SK-N-SH (cell line): ENCODE measurements at regions not wholly inside any gene's neighbourhood (a gene's known extent, or its start where the extent isn't known, plus 50 kb on each side); places are given as distances from the start of the nearest gene placed in this dataset.
A peak's percentile ranks its signal among the peaks of the same experiment; 100 is the strongest.

Source experiments
- CTCF ChIA-PET: fragments of 300-600, 350-600 bp; formaldehyde crosslinking; extraction: SDS; loops from one replicate; lab custom pipeline; 2021; lab: Yijun Ruan, JAX
- POLR2A ChIA-PET: fragments of 350-600 bp; sonication (Branson Sonifier 250); formaldehyde crosslinking; extraction: SDS; loops from one replicate; lab custom pipeline; 2020; ENCODE audit warnings: antibody characterized with exemption, inconsistent platforms; lab: Yijun Ruan, JAX
- DNase-seq: peaks from one replicate; pipeline ENCODE4 v3.0.0; 2012
- H2AFZ ChIP-seq: fragments of 200-600 bp; sonication (generic); 2 replicates; pipeline ENCODE4 v1.8.1; 2016; ENCODE audit warnings: antibody characterized with exemption, mild to moderate bottlenecking, low read depth
- H3F3A ChIP-seq: fragments of 200-600 bp; sonication (generic); replicated peaks from 2 replicates; pipeline ENCODE3; 2016; ENCODE audit warnings: antibody characterized with exemption, mild to moderate bottlenecking; ENCODE audit not compliant: insufficient read depth
- H3K27ac ChIP-seq, 2 experiments: fragments of 200-500 bp in 1 of 2; fragments of 200-600 bp in 1 of 2; sonication (Bioruptor generic) in 1 of 2; sonication (generic), shearing (Covaris generic) in 1 of 2; 2 replicates each; pipeline versions ENCODE4 v1.5.1 to v1.6.1; 2014 to 2016; ENCODE audit warnings: low read depth in 2 of 2, inconsistent platforms in 1 of 2, low read length in 1 of 2, mild to moderate bottlenecking in 1 of 2, mixed read lengths in 1 of 2
- H3K27me3 ChIP-seq: fragments of 200-600 bp; sonication (generic), shearing (Covaris generic); 2 replicates; pipeline ENCODE4 v1.6.1; 2016; ENCODE audit warnings: mixed run types; ENCODE audit not compliant: insufficient read depth
- H3K36me3 ChIP-seq, 2 experiments: fragments of 200-500 bp in 1 of 2; fragments of 200-600 bp in 1 of 2; sonication (Bioruptor generic) in 1 of 2; sonication (generic) in 1 of 2; replicated peaks in 1 of 2; 2 replicates each; pipeline versions ENCODE3 to v1.5.1; 2014 to 2016; ENCODE audit warnings: low read length in 1 of 2, mild to moderate bottlenecking in 1 of 2; ENCODE audit not compliant: insufficient read depth in 2 of 2, control insufficient read depth in 1 of 2
- H3K4me1 ChIP-seq, 2 experiments: fragments of 200-500 bp in 1 of 2; fragments of 200-600 bp in 1 of 2; sonication (Bioruptor generic) in 1 of 2; sonication (generic), shearing (Covaris generic) in 1 of 2; 2 replicates each; pipeline versions ENCODE4 v1.5.1 to v1.6.1; 2014 to 2016; ENCODE audit warnings: low read depth in 1 of 2, low read length in 1 of 2, mixed run types in 1 of 2; ENCODE audit not compliant: insufficient read depth in 2 of 2, control insufficient read depth in 1 of 2
- H3K4me2 ChIP-seq: fragments of 200-600 bp; sonication (generic), shearing (Covaris generic); 2 replicates; pipeline ENCODE4 v1.6.1; 2017; ENCODE audit warnings: mixed run types
- H3K4me3 ChIP-seq, 2 experiments: fragments of 200-500 bp in 1 of 2; fragments of 200-600 bp in 1 of 2; sonication (Bioruptor generic) in 1 of 2; sonication (generic), shearing (Covaris generic) in 1 of 2; 2 replicates each; pipeline versions ENCODE4 v1.5.1 to v1.8.1; 2014 to 2016; ENCODE audit warnings: low read depth in 2 of 2, inconsistent platforms in 1 of 2, low read length in 1 of 2, mild to moderate bottlenecking in 1 of 2, mixed read lengths in 1 of 2, moderate library complexity in 1 of 2
- H3K79me2 ChIP-seq: fragments of 200-600 bp; sonication (generic); 2 replicates; pipeline ENCODE4 v1.8.1; 2017; ENCODE audit warnings: mild to moderate bottlenecking; ENCODE audit not compliant: insufficient read depth
- H3K9ac ChIP-seq: fragments of 200-600 bp; sonication (generic); 2 replicates; pipeline ENCODE4 v1.6.1; 2017; ENCODE audit warnings: mixed run types
- H3K9me2 ChIP-seq: fragments of 200-600 bp; sonication (generic); 2 replicates; pipeline ENCODE4 v1.6.1; 2017; ENCODE audit warnings: mixed run types
- H3K9me3 ChIP-seq: fragments of 200-600 bp; sonication (generic); 2 replicates; pipeline ENCODE4 v1.6.1; 2017; ENCODE audit warnings: mixed run types, mild to moderate bottlenecking, moderate library complexity
- H4K20me1 ChIP-seq: fragments of 200-600 bp; sonication (generic); 2 replicates; pipeline ENCODE4 v1.6.1; 2017; ENCODE audit warnings: mild to moderate bottlenecking, mixed run types; ENCODE audit not compliant: insufficient read depth
- EP300 ChIP-seq, 2 experiments: IDR thresholded peaks; 2 replicates each; pipeline versions ENCODE4 v1.4.0 to v1.6.1; 2012; ENCODE audit warnings: borderline replicate concordance in 1 of 2, low read depth in 1 of 2, low read length in 1 of 2
- EZH2phosphoT487 ChIP-seq: fragments of 200-600 bp; sonication (generic); IDR thresholded peaks from 2 replicates; pipeline ENCODE4 v1.6.1; 2017; ENCODE audit warnings: low read depth, mixed run types, mild to moderate bottlenecking, antibody characterized with exemption, moderate library complexity, borderline replicate concordance
- FOXJ3 ChIP-seq: sonication (generic); formaldehyde crosslinking; IDR thresholded peaks from 2 replicates; pipeline ENCODE4 v1.5.1; 2020; ENCODE audit warnings: mild to moderate bottlenecking, missing genetic modification reagents
- GATA2 ChIP-seq: sonication (generic); formaldehyde crosslinking; IDR thresholded peaks from 2 replicates; pipeline ENCODE4 v1.5.0; 2020; ENCODE audit warnings: mild to moderate bottlenecking, missing genetic modification reagents
- NRF1 ChIP-seq: IDR thresholded peaks from 2 replicates; pipeline ENCODE4 v1.6.1; 2012; ENCODE audit warnings: low read depth, mild to moderate bottlenecking, low read length
- POLR2AphosphoS5 ChIP-seq: IDR thresholded peaks from 2 replicates; pipeline ENCODE4 v1.6.1; 2012; ENCODE audit warnings: low read depth, low read length
- RAD21 ChIP-seq: IDR thresholded peaks from 2 replicates; pipeline ENCODE4 v1.6.1; 2012; ENCODE audit warnings: mild to moderate bottlenecking, low read length
- RCOR1 ChIP-seq: fragments of 150-350 bp; IDR thresholded peaks from 2 replicates; pipeline ENCODE4 v1.6.1; 2017; ENCODE audit warnings: antibody characterized with exemption, low read length
- SIN3A ChIP-seq: IDR thresholded peaks from 2 replicates; pipeline ENCODE4 v1.6.1; 2012; ENCODE audit warnings: low read depth, mild to moderate bottlenecking, low read length, moderate library complexity, borderline replicate concordance
- TAF1 ChIP-seq: IDR thresholded peaks from 2 replicates; pipeline ENCODE4 v1.6.1; 2012; ENCODE audit warnings: low read depth, mild to moderate bottlenecking, low read length, moderate library complexity, borderline replicate concordance
- WGBS: methylation state at CpG from one replicate; pipeline ENCODE4 v1.1.6; 2017; ENCODE audit warnings: low lambda C conversion rate; 5-methylcytosine and 5-hydroxymethylcytosine counted together
- TF ChIP-seq, protein P1 (sequence below): fragments of 150-350 bp; IDR thresholded peaks from 2 replicates; pipeline ENCODE4 v1.6.1; 2017; ENCODE audit warnings: antibody characterized with exemption, low read length, low read depth, borderline replicate concordance
- TF ChIP-seq, protein P2 (sequence below): fragments of 200-600 bp; sonication (generic); IDR thresholded peaks from 2 replicates; pipeline ENCODE4 v1.6.1; 2017; ENCODE audit warnings: antibody characterized with exemption, mild to moderate bottlenecking, moderate library complexity
- TF ChIP-seq, protein P3 (sequence below): IDR thresholded peaks from 2 replicates; pipeline ENCODE4; 2012
- TF ChIP-seq, protein P4 (sequence below): IDR thresholded peaks from 2 replicates; pipeline ENCODE4 v1.6.1; 2012; ENCODE audit warnings: mild to moderate bottlenecking, low read depth, low read length, moderate library complexity
- TF ChIP-seq, protein P5 (sequence below): IDR thresholded peaks from 2 replicates; pipeline ENCODE4 v1.4.0; 2012; ENCODE audit warnings: low read depth, borderline replicate concordance

DNA sequence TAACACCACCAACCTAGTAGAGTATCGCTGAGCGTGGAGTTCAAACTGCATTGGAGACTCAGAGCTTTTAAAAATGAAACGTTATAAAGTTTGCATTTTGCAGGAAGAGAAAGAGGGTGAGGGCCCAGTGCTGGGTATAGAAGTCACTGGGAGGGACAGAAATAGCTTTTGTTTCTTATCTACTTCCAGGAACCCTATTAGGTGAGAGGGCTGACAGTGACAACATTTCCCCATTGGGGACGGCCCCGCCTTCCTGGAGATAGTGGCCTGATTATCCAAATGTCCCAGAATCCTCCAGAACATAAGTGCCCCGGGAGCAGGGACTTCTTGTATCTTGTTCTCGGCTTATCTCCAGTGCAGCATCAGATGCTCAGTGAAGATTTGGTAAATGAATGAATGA is 574.9 kb downstream of the PTPRU start:
- H3K36me3 ChIP-seq = no peaks in the 10 kb centered on the region
- no peak overlapping the region for H2AFZ ChIP-seq
- H3F3A ChIP-seq = no peaks in the 10 kb centered on the region
- ChIA-PET POLR2A (no interaction called here), CTCF (interaction anchor here (1.2 kb wide), 1 partner anchor 19 kb away, joined by 3 read pairs; no protein-coding TSS in a partner anchor)
- no peaks in the 10 kb centered on the region for H3K4me1 ChIP-seq
- H3K9me3 ChIP-seq = no peaks in the 10 kb centered on the region
- H3K9ac ChIP-seq = no peak overlapping the region
- H3K4me2 ChIP-seq = no peak overlapping the region
- no peaks in the 10 kb centered on the region for H3K79me2 ChIP-seq
- H4K20me1 ChIP-seq = no peaks in the 10 kb centered on the region
- H3K9me2 ChIP-seq = no peaks in the 10 kb centered on the region
- no peak overlapping the region for H3K27ac ChIP-seq
- DNase-seq = peak; percentile 6
- TF ChIP-seq, protein P1, sequence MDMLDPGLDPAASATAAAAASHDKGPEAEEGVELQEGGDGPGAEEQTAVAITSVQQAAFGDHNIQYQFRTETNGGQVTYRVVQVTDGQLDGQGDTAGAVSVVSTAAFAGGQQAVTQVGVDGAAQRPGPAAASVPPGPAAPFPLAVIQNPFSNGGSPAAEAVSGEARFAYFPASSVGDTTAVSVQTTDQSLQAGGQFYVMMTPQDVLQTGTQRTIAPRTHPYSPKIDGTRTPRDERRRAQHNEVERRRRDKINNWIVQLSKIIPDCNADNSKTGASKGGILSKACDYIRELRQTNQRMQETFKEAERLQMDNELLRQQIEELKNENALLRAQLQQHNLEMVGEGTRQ = no peak
- TF ChIP-seq GATA2 (no peak), SIN3A (no peak), RAD21 (no peak), RCOR1 (no peak), FOXJ3 (no peak), NRF1 (no peak)
- TF ChIP-seq, protein P2, sequence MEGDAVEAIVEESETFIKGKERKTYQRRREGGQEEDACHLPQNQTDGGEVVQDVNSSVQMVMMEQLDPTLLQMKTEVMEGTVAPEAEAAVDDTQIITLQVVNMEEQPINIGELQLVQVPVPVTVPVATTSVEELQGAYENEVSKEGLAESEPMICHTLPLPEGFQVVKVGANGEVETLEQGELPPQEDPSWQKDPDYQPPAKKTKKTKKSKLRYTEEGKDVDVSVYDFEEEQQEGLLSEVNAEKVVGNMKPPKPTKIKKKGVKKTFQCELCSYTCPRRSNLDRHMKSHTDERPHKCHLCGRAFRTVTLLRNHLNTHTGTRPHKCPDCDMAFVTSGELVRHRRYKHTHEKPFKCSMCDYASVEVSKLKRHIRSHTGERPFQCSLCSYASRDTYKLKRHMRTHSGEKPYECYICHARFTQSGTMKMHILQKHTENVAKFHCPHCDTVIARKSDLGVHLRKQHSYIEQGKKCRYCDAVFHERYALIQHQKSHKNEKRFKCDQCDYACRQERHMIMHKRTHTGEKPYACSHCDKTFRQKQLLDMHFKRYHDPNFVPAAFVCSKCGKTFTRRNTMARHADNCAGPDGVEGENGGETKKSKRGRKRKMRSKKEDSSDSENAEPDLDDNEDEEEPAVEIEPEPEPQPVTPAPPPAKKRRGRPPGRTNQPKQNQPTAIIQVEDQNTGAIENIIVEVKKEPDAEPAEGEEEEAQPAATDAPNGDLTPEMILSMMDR = no peak
- TF ChIP-seq, protein P3, sequence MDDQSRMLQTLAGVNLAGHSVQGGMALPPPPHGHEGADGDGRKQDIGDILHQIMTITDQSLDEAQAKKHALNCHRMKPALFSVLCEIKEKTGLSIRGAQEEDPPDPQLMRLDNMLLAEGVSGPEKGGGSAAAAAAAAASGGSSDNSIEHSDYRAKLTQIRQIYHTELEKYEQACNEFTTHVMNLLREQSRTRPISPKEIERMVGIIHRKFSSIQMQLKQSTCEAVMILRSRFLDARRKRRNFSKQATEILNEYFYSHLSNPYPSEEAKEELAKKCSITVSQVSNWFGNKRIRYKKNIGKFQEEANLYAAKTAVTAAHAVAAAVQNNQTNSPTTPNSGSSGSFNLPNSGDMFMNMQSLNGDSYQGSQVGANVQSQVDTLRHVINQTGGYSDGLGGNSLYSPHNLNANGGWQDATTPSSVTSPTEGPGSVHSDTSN = no peak
- 47% methylated on average over 7 of the region's 7 CpGs for WGBS
- H3K27me3 ChIP-seq = no peaks in the 10 kb centered on the region
- H3K4me3 ChIP-seq = no peak overlapping the region

DNA sequence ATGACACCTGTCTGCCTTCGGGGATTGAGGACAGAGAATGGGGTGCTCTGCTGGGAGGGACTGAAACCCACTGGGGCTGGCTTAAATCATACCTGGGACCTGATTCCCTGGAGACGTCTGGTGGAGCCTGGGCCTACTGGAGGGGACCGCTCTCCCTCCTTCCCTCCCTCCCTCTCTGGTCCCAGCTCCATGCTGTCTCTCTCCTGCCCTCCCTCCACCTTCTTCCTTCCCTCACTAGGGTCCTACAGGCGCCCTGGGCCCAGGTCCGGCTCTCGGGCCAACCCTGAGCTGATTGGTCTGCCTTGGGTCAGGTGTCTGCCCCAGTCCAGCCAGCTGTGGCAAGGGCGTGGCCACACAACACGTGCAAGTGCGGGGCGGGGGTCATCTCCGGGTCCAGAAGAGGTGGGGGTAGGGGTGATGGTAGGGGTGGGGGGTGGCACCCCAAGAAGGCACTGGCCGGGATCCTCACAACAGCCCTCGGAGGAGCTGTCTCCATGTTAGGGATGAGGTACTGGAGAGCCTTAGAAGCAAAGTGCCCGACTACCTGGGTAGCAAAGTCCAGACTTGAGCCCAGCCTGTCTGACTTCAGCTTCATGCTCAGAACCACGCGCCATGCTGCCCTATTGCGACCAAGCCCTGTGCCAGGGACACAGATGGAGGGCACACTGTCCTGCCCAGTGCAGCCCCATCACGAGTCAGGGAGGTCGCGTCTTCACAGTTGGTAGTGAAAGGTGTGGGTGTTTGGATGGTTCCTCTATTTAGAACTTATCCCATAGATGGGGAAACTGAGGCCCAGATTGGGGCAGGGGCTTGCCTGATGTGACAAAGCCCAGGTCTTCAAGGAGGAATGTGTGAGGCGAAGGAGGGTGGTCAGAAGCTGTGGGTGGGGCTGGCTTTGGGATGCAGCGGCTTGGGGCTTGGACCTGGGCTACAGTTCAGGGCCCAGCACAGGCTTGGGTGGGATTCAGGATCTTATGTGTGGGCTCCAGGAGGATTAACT is 574.1 kb downstream of the PTPRU start:
- H3K36me3 ChIP-seq = no peaks in the 10 kb centered on the region
- TF ChIP-seq EZH2phosphoT487 (no peak), POLR2AphosphoS5 (no peak), EP300 (IDR thresholded peaks at IDR 0.05; ENCODE audit: borderline replicate concordance in 1 of 2, low read depth in 1 of 2, low read length in 1 of 2) (no peak), TAF1 (no peak), NRF1 (no peak), RCOR1 (no peak)
- TF ChIP-seq, protein P4, sequence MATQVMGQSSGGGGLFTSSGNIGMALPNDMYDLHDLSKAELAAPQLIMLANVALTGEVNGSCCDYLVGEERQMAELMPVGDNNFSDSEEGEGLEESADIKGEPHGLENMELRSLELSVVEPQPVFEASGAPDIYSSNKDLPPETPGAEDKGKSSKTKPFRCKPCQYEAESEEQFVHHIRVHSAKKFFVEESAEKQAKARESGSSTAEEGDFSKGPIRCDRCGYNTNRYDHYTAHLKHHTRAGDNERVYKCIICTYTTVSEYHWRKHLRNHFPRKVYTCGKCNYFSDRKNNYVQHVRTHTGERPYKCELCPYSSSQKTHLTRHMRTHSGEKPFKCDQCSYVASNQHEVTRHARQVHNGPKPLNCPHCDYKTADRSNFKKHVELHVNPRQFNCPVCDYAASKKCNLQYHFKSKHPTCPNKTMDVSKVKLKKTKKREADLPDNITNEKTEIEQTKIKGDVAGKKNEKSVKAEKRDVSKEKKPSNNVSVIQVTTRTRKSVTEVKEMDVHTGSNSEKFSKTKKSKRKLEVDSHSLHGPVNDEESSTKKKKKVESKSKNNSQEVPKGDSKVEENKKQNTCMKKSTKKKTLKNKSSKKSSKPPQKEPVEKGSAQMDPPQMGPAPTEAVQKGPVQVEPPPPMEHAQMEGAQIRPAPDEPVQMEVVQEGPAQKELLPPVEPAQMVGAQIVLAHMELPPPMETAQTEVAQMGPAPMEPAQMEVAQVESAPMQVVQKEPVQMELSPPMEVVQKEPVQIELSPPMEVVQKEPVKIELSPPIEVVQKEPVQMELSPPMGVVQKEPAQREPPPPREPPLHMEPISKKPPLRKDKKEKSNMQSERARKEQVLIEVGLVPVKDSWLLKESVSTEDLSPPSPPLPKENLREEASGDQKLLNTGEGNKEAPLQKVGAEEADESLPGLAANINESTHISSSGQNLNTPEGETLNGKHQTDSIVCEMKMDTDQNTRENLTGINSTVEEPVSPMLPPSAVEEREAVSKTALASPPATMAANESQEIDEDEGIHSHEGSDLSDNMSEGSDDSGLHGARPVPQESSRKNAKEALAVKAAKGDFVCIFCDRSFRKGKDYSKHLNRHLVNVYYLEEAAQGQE = no peak
- TF ChIP-seq, protein P1 = no peak
- TF ChIP-seq, protein P5, sequence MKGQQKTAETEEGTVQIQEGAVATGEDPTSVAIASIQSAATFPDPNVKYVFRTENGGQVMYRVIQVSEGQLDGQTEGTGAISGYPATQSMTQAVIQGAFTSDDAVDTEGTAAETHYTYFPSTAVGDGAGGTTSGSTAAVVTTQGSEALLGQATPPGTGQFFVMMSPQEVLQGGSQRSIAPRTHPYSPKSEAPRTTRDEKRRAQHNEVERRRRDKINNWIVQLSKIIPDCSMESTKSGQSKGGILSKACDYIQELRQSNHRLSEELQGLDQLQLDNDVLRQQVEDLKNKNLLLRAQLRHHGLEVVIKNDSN = no peak

More for the DNA sequence above, 574.1 kb downstream of the PTPRU start:
- H3K4me2 ChIP-seq = no peak overlapping the region
- no peak overlapping the region for H3K9ac ChIP-seq
- no peaks in the 10 kb centered on the region for H3K27me3 ChIP-seq
- H3K9me3 ChIP-seq = no peaks in the 10 kb centered on the region
- no peaks in the 10 kb centered on the region for H3K79me2 ChIP-seq
- 60% methylated on average over 11 of the region's 22 CpGs for WGBS
- H3K4me1 ChIP-seq = peaks cover 0 to under 1% of the 10 kb centered on the region in 2 experiments; a peak in 1 of 4 replicates
- H4K20me1 ChIP-seq = no peaks in the 10 kb centered on the region
- peak; percentile 6 for DNase-seq
- H3K4me3 ChIP-seq = no peak overlapping the region
- H3F3A ChIP-seq = no peaks in the 10 kb centered on the region
- ChIA-PET CTCF (interaction anchor here (1.2 to 1.8 kb wide), 4 partner anchors 17 to 276 kb away, joined by 3 to 7 read pairs (median 4); no protein-coding TSS in a partner anchor), POLR2A (no interaction called here)
- no peak overlapping the region for H3K27ac ChIP-seq
- H2AFZ ChIP-seq = no peak overlapping the region
- H3K9me2 ChIP-seq = no peaks in the 10 kb centered on the region
